ENCODE measurements at regions not wholly inside any gene's neighbourhood (a gene's known extent, or its start where the extent isn't known, plus 50 kb on each side); places are given as distances from the start of the nearest gene placed in this dataset.

- intact Hi-C loops (cut with micrococcal nuclease), result no loop called here
Measured at GRCh38 chr2:180370511-180371205, 363.6 kb upstream of the CWC22 start.

- intact Hi-C loops (cut with micrococcal nuclease), result no loop called here
Measured at GRCh38 chr2:180368881-180369280, 361.8 kb upstream of the CWC22 start.

GRCh38 chr2:180367815-180368214 lies 360.7 kb upstream of the CWC22 start:
- intact Hi-C loops (cut with micrococcal nuclease), result no loop called here

DNA sequence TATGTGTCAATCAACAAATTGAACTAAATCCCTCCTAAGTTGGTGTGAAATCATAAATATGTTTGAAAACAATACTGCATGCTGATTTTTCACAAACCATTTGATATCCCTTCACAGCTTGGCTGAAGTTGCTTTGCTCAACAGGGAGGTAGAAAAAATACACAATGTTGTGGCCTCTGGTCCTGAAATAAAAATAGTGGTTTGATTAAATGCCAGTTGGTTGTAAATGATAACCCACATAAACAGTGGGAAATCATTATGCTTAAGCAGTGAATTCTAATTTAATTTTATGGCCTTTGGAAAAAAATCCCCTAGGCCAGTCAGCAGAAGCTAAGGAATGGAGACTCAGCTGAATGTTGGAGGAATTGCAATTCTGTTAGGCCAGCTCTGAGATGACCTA lies 359.4 kb upstream of the CWC22 start:
- intact Hi-C loops (cut with micrococcal nuclease), result no loop called here

- intact Hi-C loops (cut with micrococcal nuclease), result no loop called here
Measured at GRCh38 chr2:180364719-180365118, 357.6 kb upstream of the CWC22 start.

DNA sequence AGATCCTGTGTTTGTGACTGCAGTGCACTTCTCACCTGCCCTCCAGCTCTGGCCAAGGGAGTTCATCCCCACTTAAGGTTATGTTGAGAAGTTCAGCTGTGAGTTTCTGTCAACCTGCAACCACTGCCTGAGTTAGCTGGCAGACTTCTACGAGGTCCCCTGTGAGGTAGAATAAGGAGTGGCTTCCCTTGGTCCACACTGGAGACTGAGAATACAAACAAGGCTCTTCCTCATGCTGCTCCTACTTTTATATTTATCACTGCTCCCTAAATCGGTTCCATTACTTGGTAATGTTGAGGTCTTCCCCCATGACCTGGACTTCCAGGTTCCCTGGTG lies 353.2 kb upstream of the CWC22 start:
- intact Hi-C loops (cut with micrococcal nuclease), result no loop called here

DNA sequence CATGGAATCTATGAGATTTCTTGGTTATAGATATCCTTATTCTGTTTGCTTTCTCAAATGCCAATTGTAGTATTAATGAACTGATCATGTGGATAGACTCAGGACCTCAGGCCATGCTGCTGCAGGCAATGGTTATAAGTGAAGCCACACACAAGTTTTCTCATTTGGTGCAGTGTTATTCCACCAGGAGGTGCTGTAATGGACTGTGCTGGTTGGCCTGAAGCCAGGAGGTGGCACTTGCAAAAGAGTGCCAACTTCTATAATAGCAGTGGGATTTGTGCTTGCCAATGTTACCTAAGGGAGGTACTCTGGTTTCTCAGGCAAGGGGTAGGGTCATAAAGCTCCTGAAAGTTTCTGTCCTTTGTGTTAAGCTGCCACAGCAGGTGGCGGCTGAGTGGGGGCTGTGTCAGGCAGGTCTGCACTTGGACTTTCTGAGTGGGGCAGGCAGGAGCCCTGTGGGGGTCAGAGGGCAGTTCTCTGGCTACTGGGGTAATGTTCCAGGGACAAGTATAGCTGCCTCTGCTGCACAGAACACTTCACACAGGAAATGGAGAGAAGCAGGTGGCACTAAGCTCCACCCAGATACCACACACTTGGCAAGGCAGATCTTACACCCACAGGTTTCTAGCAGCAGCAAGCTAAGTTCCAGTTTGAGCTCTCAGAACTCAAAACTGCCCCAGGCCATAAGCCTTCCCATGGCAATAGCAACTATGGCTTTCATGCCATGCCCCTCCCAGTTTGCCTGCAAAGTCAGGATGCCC lies 352.6 kb upstream of the CWC22 start:
- intact Hi-C loops (cut with micrococcal nuclease), result loop anchor here (2.0 kb wide), 1 partner anchor 699 kb away; no protein-coding TSS in a partner anchor

DNA sequence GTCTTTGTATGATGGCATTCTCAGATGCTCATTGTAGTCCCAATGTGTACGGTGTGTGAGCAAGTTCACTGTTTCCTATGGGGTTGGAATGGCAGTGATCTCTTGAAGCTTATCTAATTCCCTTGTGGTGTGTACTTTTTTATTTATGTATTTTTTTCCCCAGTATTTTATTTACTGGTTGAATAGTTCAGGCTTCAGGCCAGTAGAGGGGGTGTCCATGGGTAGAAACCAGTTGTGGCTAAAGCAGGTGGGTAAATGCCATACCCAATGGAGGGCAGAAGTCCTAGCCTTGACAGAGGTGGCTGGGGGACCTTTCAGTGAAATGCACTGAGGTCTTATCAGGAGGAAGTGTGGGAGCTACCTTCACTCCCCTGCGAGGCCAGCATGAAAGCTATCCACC lies 351.4 kb upstream of the CWC22 start:
- intact Hi-C loops (cut with micrococcal nuclease), result loop anchor here (2.0 kb wide), 1 partner anchor 700 kb away; no protein-coding TSS in a partner anchor

- intact Hi-C loops (cut with micrococcal nuclease), result no loop called here
Measured at GRCh38 chr2:180356676-180357075, 349.6 kb upstream of the CWC22 start.

DNA sequence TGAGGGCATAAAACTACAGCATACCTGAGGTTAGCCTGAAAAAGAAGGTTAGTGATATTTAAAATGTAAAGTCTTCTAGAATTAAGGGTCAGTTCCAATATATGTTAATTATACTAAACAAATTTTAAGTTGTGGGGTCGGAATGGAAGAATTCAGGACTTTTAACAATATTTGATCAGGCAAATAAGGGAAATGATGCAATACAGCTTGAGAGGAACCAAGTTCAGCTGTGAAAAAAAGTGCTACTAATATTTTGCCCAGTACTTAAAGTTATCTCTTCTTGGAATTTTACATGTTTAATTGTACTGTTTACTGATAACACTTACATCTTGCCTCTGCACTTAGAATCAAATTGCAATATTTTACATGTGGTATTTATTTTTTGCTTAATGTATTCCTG lies 345.5 kb upstream of the CWC22 start:
- intact Hi-C loops (cut with micrococcal nuclease), result no loop called here

DNA sequence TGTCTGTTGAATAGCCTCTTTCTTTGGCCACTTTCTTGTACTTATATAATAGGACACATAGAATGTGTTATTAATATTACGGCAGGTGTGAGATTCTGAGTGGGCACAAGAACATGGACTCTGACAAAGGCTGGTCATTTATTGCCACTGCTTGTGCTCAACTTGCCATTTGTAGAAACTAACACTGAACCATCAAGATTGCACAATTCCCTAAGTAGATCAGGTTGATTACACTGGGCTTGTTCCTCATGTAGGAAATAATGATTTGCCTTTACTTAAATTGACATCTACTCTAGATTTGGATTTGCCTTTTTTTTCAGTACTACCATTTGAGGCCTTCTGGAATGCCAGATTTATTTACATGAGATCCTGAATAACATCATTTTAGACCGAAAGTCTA lies 342.7 kb upstream of the CWC22 start:
- intact Hi-C loops (cut with micrococcal nuclease), result no loop called here

- intact Hi-C loops (cut with micrococcal nuclease), result no loop called here
Measured at GRCh38 chr2:180343528-180344345, 336.6 kb upstream of the CWC22 start.

GRCh38 chr2:180337136-180337535 lies 330.0 kb upstream of the CWC22 start:
- intact Hi-C loops (cut with micrococcal nuclease), result no loop called here

GRCh38 chr2:180336550-180336949 lies 329.5 kb upstream of the CWC22 start:
- intact Hi-C loops (cut with micrococcal nuclease), result no loop called here

- intact Hi-C loops (cut with micrococcal nuclease), result no loop called here
Measured at GRCh38 chr2:180334514-180334913, 327.4 kb upstream of the CWC22 start.

GRCh38 chr2:180328795-180329422 lies 321.8 kb upstream of the CWC22 start:
- intact Hi-C loops (cut with micrococcal nuclease), result no loop called here

- intact Hi-C loops (cut with micrococcal nuclease), result no loop called here
Measured at GRCh38 chr2:180327185-180327584, 320.1 kb upstream of the CWC22 start.

- intact Hi-C loops (cut with micrococcal nuclease), result no loop called here
Measured at GRCh38 chr2:180325416-180326120, 318.5 kb upstream of the CWC22 start.

DNA sequence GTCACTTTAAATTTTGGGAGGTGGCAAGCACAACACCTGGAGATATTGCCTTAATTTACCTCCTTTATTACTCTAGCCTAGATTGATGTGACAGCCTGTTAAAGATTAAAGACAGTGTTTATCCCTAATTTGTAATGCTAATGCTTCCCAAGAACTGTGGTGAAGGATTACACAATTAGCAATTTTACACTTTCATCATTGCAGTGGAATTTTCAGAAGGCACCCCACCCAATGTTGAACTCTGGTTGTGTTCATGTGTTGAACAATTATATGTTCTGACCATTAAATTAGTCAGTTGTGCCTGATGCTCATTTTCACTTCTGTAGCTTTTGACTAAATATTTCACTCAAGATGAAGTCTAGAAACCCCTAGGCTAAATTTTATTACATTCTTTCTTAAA lies 317.1 kb upstream of the CWC22 start:
- intact Hi-C loops (cut with micrococcal nuclease), result no loop called here

DNA sequence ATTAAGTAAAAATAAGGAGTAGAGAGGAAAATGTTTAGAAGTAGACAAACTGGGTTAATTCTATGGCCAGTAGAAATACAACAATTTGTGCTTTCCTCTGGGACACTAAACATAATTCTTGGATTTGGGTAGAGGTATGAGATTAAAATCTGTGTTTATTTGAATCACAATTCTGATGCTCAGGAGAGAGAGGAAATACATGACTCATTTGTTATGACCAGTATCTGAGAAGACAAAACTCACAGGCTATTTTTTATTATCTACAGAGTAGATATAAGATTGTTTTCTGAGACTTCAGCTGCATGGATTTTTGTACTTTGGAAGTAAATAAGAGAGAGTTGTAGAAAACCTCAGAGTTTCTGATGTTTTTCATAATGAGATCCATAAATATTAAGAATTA lies 315.7 kb upstream of the CWC22 start:
- intact Hi-C loops (cut with micrococcal nuclease), result no loop called here
